ENCODE measurements at regions not wholly inside any gene's neighbourhood (a gene's known extent, or its start where the extent isn't known, plus 50 kb on each side); places are given as distances from the start of the nearest gene placed in this dataset.

GRCh38 chr15:77732514-77733335 is 100.0 kb upstream of the LINGO1 start:
- no peak for DNase-seq (ENCODE audit: low read depth)

GRCh38 chr15:77731945-77732344 is 99.2 kb upstream of the LINGO1 start:
- DNase-seq (ENCODE audit: low read depth) = no peak

- DNase-seq (ENCODE audit: low read depth) = no peak
Measured at GRCh38 chr15:77731067-77731466, 98.4 kb upstream of the LINGO1 start.

- no peak for DNase-seq (ENCODE audit: low read depth)
Measured at GRCh38 chr15:77727635-77728304, 95.1 kb upstream of the LINGO1 start.

- DNase-seq (ENCODE audit: low read depth) = no peak
Measured at GRCh38 chr15:77724715-77725114, 92.0 kb upstream of the LINGO1 start.

GRCh38 chr15:77723756-77724155 is 91.0 kb upstream of the LINGO1 start:
- no peak for DNase-seq (ENCODE audit: low read depth)

GRCh38 chr15:77722759-77723460 is 90.2 kb upstream of the LINGO1 start:
- DNase-seq (ENCODE audit: low read depth) = no peak

GRCh38 chr15:77721963-77722362 is 89.3 kb upstream of the LINGO1 start:
- DNase-seq (ENCODE audit: low read depth) = no peak

GRCh38 chr15:77720655-77721054 is 87.9 kb upstream of the LINGO1 start:
- DNase-seq (ENCODE audit: low read depth) = no peak

- no peak for DNase-seq (ENCODE audit: low read depth)
Measured at GRCh38 chr15:77720173-77720572, 87.5 kb upstream of the LINGO1 start.

- no peak for DNase-seq (ENCODE audit: low read depth)
Measured at GRCh38 chr15:77719450-77719849, 86.7 kb upstream of the LINGO1 start.

GRCh38 chr15:77717333-77717990 is 84.8 kb upstream of the LINGO1 start:
- DNase-seq (ENCODE audit: low read depth) = no peak

- DNase-seq (ENCODE audit: low read depth) = no peak
Measured at GRCh38 chr15:77716632-77717332, 84.1 kb upstream of the LINGO1 start.

- no peak for DNase-seq (ENCODE audit: low read depth)
Measured at GRCh38 chr15:77715860-77716259, 83.1 kb upstream of the LINGO1 start.

GRCh38 chr15:77715051-77715450 is 82.3 kb upstream of the LINGO1 start:
- DNase-seq (ENCODE audit: low read depth) = no peak

- no peak for DNase-seq (ENCODE audit: low read depth)
Measured at GRCh38 chr15:77714555-77714954, 81.8 kb upstream of the LINGO1 start.

GRCh38 chr15:77714023-77714422 is 81.3 kb upstream of the LINGO1 start:
- DNase-seq (ENCODE audit: low read depth) = no peak

- DNase-seq (ENCODE audit: low read depth) = no peak
Measured at GRCh38 chr15:77713281-77713680, 80.6 kb upstream of the LINGO1 start.

- DNase-seq (ENCODE audit: low read depth) = no peak
Measured at GRCh38 chr15:77712438-77712837, 79.7 kb upstream of the LINGO1 start.

- DNase-seq (ENCODE audit: low read depth) = no peak
Measured at GRCh38 chr15:77710637-77711036, 77.9 kb upstream of the LINGO1 start.

GRCh38 chr15:77710206-77710605 is 77.5 kb upstream of the LINGO1 start:
- DNase-seq (ENCODE audit: low read depth) = no peak
